NCI-H82 treated with DMSO at 0.1 percent for 48 hours (cell line): ENCODE measurements at regions not wholly inside any gene's neighbourhood (a gene's known extent, or its start where the extent isn't known, plus 50 kb on each side); places are given as distances from the start of the nearest gene placed in this dataset.

Experiments used
- DNase-seq: peaks from one replicate; lab custom pipeline; 2025; ENCODE audit not compliant: unreplicated experiment; lab: John Stamatoyannopoulos, UW

- DNase-seq: no peak
Measured at GRCh38 chr16:76226481-76226880, 50.7 kb upstream of the CNTNAP4 start.
